Calu3 (cell line): ENCODE measurements at regions not wholly inside any gene's neighbourhood (a gene's known extent, or its start where the extent isn't known, plus 50 kb on each side); places are given as distances from the start of the nearest gene placed in this dataset.

Source experiments
- BruUV-seq: library from RNA; stranded (reverse); fragments of 400-500 nt; replicated peaks from 2 replicates; lab custom pipeline; 2021; lab: Mats Ljungman, UMichigan
- CTCF ChIA-PET: fragments of 300-600 bp; sonication (Branson Sonifier 250); formaldehyde crosslinking; loops from one replicate; lab custom pipeline; 2022; ENCODE audit warnings: antibody characterized with exemption; lab: Charles Lee
- DNase-seq: peaks from one replicate; pipeline ENCODE4 v3.0.0; 2022
- H3K27ac Mint-ChIP-seq: one replicate; pipeline ENCODE4 v1.8.0; 2022; ENCODE audit warnings: mixed read lengths; ENCODE audit not compliant: unreplicated experiment
- H3K27me3 Mint-ChIP-seq: one replicate; pipeline ENCODE4 v1.8.0; 2022; ENCODE audit warnings: mixed read lengths; ENCODE audit not compliant: unreplicated experiment
- H3K36me3 Mint-ChIP-seq: one replicate; pipeline ENCODE4 v1.8.0; 2022; ENCODE audit warnings: mild to moderate bottlenecking, moderate library complexity, mixed read lengths; ENCODE audit not compliant: insufficient read depth, unreplicated experiment
- H3K4me1 Mint-ChIP-seq: one replicate; pipeline ENCODE4 v1.8.0; 2022; ENCODE audit warnings: mild to moderate bottlenecking, low read depth, mixed read lengths; ENCODE audit not compliant: unreplicated experiment
- H3K4me3 Mint-ChIP-seq: one replicate; pipeline ENCODE4 v1.8.0; 2022; ENCODE audit warnings: mild to moderate bottlenecking, low read depth, moderate library complexity, mixed read lengths; ENCODE audit not compliant: unreplicated experiment
- H3K9me3 Mint-ChIP-seq: one replicate; pipeline ENCODE4 v1.8.0; 2022; ENCODE audit warnings: low read depth, mixed read lengths; ENCODE audit not compliant: unreplicated experiment
- intact Hi-C: fragments of 100-400 bp; cut with micrococcal nuclease; formaldehyde crosslinking; loops from one replicate; pipeline ENCODE4 v1.10.0; 2022; ENCODE audit not compliant: unreplicated experiment
- TF ChIP-seq, protein P1 (sequence below): fragments of 200-600 bp; IDR thresholded peaks from one replicate; pipeline ENCODE4 v1.8.0; 2022; ENCODE audit warnings: antibody characterized with exemption; ENCODE audit not compliant: unreplicated experiment

DNA sequence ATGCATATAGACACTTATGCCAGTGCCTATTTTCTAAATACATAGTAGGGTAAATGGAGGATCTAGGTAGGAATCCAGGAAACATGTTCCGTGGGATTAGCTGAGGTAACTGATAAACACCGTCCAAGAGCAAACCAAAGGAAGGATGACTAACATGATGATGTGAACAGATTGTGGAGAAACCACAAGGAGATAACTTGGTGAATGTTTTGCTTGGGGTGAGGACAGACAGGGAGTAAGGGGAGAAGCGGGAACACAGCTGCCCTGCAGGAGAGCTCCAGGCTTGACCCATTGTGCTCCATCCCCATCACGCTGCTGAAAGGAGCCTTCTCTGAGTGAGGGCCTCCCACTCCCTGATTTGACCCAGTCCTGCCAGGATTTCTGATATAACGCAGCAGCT lies 87.0 kb upstream of the ZC3H11B start:
- Mint-ChIP-seq H3K9me3 (no peaks in the 10 kb centered on the region), H3K4me3 (no peak overlapping the region), H3K27me3 (peaks cover 18% of the 10 kb centered on the region), H3K36me3 (no peaks in the 10 kb centered on the region), H3K4me1 (peaks cover 11% of the 10 kb centered on the region), H3K27ac (no peak overlapping the region)
- DNase-seq: no peak
- CTCF ChIA-PET: no interaction called here
- intact Hi-C loops: no loop called here
- TF ChIP-seq, protein P1, sequence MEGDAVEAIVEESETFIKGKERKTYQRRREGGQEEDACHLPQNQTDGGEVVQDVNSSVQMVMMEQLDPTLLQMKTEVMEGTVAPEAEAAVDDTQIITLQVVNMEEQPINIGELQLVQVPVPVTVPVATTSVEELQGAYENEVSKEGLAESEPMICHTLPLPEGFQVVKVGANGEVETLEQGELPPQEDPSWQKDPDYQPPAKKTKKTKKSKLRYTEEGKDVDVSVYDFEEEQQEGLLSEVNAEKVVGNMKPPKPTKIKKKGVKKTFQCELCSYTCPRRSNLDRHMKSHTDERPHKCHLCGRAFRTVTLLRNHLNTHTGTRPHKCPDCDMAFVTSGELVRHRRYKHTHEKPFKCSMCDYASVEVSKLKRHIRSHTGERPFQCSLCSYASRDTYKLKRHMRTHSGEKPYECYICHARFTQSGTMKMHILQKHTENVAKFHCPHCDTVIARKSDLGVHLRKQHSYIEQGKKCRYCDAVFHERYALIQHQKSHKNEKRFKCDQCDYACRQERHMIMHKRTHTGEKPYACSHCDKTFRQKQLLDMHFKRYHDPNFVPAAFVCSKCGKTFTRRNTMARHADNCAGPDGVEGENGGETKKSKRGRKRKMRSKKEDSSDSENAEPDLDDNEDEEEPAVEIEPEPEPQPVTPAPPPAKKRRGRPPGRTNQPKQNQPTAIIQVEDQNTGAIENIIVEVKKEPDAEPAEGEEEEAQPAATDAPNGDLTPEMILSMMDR: no peak
- no TSS peak for BruUV-seq

DNA sequence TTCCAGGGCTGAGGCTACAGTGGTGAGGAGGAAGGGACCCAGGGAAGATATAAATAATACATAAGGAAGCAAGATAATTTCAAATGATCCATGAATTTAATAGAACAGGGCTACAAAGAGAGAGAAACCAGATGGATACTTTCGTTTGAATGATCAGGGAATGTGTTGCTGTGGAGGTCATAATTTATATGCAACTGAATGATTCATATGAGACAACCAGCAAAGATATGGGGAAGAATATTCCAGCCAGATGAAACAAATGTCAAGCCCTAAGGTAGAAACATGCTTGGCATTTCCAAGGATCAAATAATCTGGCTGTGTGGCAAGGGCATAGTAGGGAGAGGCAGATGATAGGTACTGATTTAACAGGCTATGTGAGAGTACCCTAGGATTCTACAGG lies 84.8 kb upstream of the ZC3H11B start:
- intact Hi-C loops: no loop called here
- Mint-ChIP-seq H3K27me3 (peaks cover 18% of the 10 kb centered on the region), H3K4me1 (peaks cover 11% of the 10 kb centered on the region), H3K36me3 (no peaks in the 10 kb centered on the region), H3K9me3 (no peaks in the 10 kb centered on the region), H3K4me3 (no peak overlapping the region), H3K27ac (no peak overlapping the region)
- no peak for DNase-seq
- CTCF ChIA-PET: no interaction called here
- TF ChIP-seq, protein P1: no peak
- BruUV-seq: no TSS peak

DNA sequence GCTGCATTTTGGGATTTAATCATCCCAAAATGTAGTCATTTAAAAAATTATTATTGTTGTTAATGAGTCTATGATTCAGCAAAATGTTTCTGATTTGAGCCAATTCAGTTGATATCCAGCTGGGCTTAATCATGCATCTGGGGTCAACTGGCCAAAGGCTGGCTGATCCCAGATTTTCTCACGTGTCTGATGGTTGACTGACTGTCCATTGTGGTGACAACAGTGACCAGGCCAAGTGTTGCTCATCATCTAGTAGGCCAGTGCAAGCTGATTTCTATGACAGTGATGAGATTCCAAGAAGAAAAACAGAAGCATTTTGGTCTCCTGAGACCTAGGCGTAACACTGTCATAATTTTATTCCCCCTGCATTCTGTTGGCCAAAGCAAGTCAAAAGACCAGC lies 80.1 kb upstream of the ZC3H11B start:
- no peak for DNase-seq
- no peak overlapping the region for H3K4me3 Mint-ChIP-seq
- H3K36me3 Mint-ChIP-seq: no peaks in the 10 kb centered on the region
- BruUV-seq: no TSS peak
- no peaks in the 10 kb centered on the region for H3K9me3 Mint-ChIP-seq
- H3K27me3 Mint-ChIP-seq: peaks cover 33% of the 10 kb centered on the region
- TF ChIP-seq, protein P1: no peak
- H3K27ac Mint-ChIP-seq: no peak overlapping the region
- intact Hi-C loops: no loop called here
- CTCF ChIA-PET: no interaction called here
- H3K4me1 Mint-ChIP-seq: no peaks in the 10 kb centered on the region

DNA sequence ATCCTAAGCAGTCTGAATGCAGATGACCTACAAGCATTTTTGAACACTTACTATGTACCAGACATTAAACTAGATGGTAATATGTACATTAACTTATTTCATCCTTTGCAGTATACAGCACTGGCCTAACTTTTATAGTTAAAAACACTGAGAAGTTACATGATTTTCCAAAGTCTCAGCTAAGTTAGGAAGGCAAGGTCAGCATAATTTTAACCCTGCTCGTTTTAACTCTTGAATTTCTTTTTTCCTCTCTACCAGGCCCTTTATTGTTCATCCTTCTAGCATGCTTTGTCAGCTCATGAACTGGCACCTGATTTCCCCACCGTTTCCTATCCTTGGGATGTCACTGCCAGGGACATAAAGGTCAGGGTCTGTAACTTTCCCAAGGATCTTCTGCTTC lies 76.9 kb upstream of the ZC3H11B start:
- no peaks in the 10 kb centered on the region for H3K4me1 Mint-ChIP-seq
- no peak overlapping the region for H3K4me3 Mint-ChIP-seq
- no TSS peak for BruUV-seq
- H3K27ac Mint-ChIP-seq: no peak overlapping the region
- TF ChIP-seq, protein P1: no peak
- intact Hi-C loops: no loop called here
- CTCF ChIA-PET: no interaction called here
- no peak for DNase-seq
- H3K9me3 Mint-ChIP-seq: no peaks in the 10 kb centered on the region
- peaks cover 65% of the 10 kb centered on the region for H3K27me3 Mint-ChIP-seq
- no peaks in the 10 kb centered on the region for H3K36me3 Mint-ChIP-seq

DNA sequence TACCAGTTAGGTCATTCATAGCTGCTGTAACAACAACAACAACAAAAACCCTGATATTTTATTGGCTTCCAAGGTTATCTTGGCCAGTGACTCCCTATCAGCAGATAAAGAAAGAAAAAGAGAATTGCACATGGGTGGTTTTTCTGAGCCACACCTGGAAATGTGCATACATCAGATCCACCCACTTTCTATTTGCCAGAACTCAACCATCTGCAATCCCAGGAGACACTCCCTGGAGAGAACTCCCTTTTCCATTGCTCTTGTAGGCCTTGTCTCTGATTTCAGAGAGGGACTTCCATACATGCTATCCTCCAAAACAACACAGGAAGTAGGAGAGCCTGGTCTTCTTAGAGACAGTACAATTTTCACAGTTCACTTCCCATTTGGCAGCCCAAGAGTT lies 74.9 kb upstream of the ZC3H11B start:
- Mint-ChIP-seq H3K27me3 (peaks cover 81% of the 10 kb centered on the region), H3K4me3 (no peak overlapping the region)
- intact Hi-C loops: no loop called here

More for the DNA sequence above, 74.9 kb upstream of the ZC3H11B start:
- TF ChIP-seq, protein P1: no peak
- Mint-ChIP-seq H3K4me1 (no peaks in the 10 kb centered on the region), H3K9me3 (no peaks in the 10 kb centered on the region), H3K36me3 (no peaks in the 10 kb centered on the region), H3K27ac (no peak overlapping the region)
- no TSS peak for BruUV-seq
- CTCF ChIA-PET: no interaction called here
- DNase-seq: no peak
